HCT116 (cell line): ENCODE measurements at regions not wholly inside any gene's neighbourhood (a gene's known extent, or its start where the extent isn't known, plus 50 kb on each side); places are given as distances from the start of the nearest gene placed in this dataset.

Experiments
- ATAC-seq: fragments of 200-7000 bp; cut with Tn5 transposase; 2 replicates; pipeline ENCODE4 v1.9.1; 2020; ENCODE audit warnings: mild to moderate bottlenecking, moderate library complexity
- BruUV-seq: library from RNA; stranded (reverse); fragments of 400-500 nt; replicated peaks from 2 replicates; lab custom pipeline; 2021; lab: Mats Ljungman, UMichigan
- CTCF ChIA-PET: fragments of 300-600 bp; sonication (Branson Sonifier 250); formaldehyde crosslinking; loops from one replicate; lab custom pipeline; 2021; ENCODE audit warnings: antibody characterized with exemption; lab: Charles Lee
- POLR2A ChIA-PET: fragments of 300-600, 350-600 bp; sonication (Branson Sonifier 250); formaldehyde crosslinking; loops from one replicate; lab custom pipeline; 2021; ENCODE audit warnings: antibody characterized with exemption; lab: Charles Lee
- RAD21 ChIA-PET, 2 experiments: fragments of 300-600 bp; sonication (Branson Sonifier 250); formaldehyde crosslinking; loops; one replicate each; lab custom pipeline; 2023; ENCODE audit warnings: low total read pairs in 2 of 2; ENCODE audit not compliant: uncharacterized antibody in 2 of 2, unreplicated experiment in 2 of 2, low non-redundant PET in 1 of 2; lab: Charles Lee
- DNase-seq: peaks from one replicate; pipeline ENCODE4 v3.0.0-alpha.2; 2010; ENCODE audit warnings: low read depth, low spot score
- H2AFZ ChIP-seq: fragments of 200-600 bp; shearing (Covaris generic), sonication (generic); 2 replicates; pipeline ENCODE4 v1.6.1; 2017; ENCODE audit warnings: low read depth, mixed run types, mixed read lengths, antibody characterized with exemption, low read length; ENCODE audit not compliant: poor library complexity, severe bottlenecking
- H3K27ac ChIP-seq: 2 replicates; pipeline ENCODE4 v1.5.1; 2012; ENCODE audit warnings: low read depth, low read length
- H3K27me3 ChIP-seq: fragments of 200-600 bp; sonication (generic); 2 replicates; pipeline ENCODE4 v1.6.1; 2016; ENCODE audit warnings: mixed run types, low read length, mixed read lengths; ENCODE audit not compliant: insufficient read depth
- H3K36me3 ChIP-seq, 2 experiments: fragments of 200-500 bp in 1 of 2; fragments of 200-600 bp in 1 of 2; sonication (Bioruptor generic) in 1 of 2; sonication (generic) in 1 of 2; 2 replicates each; pipeline versions ENCODE4 v1.5.1 to v1.6.1; 2014 to 2016; ENCODE audit warnings: low read length in 2 of 2, inconsistent platforms in 1 of 2, mixed read lengths in 1 of 2, mixed run types in 1 of 2; ENCODE audit not compliant: insufficient read depth in 2 of 2, control insufficient read depth in 1 of 2
- H3K4me1 ChIP-seq, 2 experiments: fragments of 200-600 bp in 1 of 2; sonication (generic) in 1 of 2; 2 replicates each; pipeline versions ENCODE4 v1.5.1 to v1.6.1; 2012 to 2017; ENCODE audit warnings: low read length in 2 of 2, inconsistent platforms in 1 of 2, mild to moderate bottlenecking in 1 of 2, mixed read lengths in 1 of 2, mixed run types in 1 of 2, moderate library complexity in 1 of 2; ENCODE audit not compliant: insufficient read depth in 2 of 2, control insufficient read depth in 1 of 2
- H3K4me2 ChIP-seq: fragments of 200-600 bp; sonication (generic); 2 replicates; pipeline ENCODE4 v1.6.1; 2017; ENCODE audit warnings: mixed run types, low read length, mixed read lengths
- H3K4me3 ChIP-seq, 2 experiments: fragments of 200-600 bp in 1 of 2; sonication (generic) in 1 of 2; replicated peaks in 1 of 2; 2 replicates each; pipeline ENCODE4 v1.5.1; 2011 to 2016; ENCODE audit warnings: low read length in 2 of 2, control low read depth in 1 of 2, low read depth in 1 of 2, mild to moderate bottlenecking in 1 of 2, mixed read lengths in 1 of 2, mixed run types in 1 of 2
- H3K79me2 ChIP-seq: fragments of 200-600 bp; sonication (generic); 2 replicates; pipeline ENCODE4 v1.6.1; 2017; ENCODE audit warnings: mild to moderate bottlenecking, mixed run types, low read length, moderate library complexity, mixed read lengths; ENCODE audit not compliant: insufficient read depth
- H3K9ac ChIP-seq: fragments of 200-600 bp; sonication (generic); 2 replicates; pipeline ENCODE4 v1.6.1; 2016; ENCODE audit warnings: low read length, mixed read lengths
- H3K9me2 ChIP-seq: fragments of 200-600 bp; sonication (generic), shearing (Covaris generic); 2 replicates; pipeline ENCODE4 v1.6.1; 2017; ENCODE audit warnings: mixed run types, mild to moderate bottlenecking, moderate library complexity; ENCODE audit not compliant: insufficient read depth
- H3K9me3 ChIP-seq, 2 experiments: fragments of 200-500 bp in 1 of 2; fragments of 200-600 bp in 1 of 2; sonication (Bioruptor generic) in 1 of 2; sonication (generic) in 1 of 2; 2 replicates each; pipeline ENCODE4 v1.6.1; 2014 to 2017; ENCODE audit warnings: low read length in 2 of 2, mixed read lengths in 2 of 2, inconsistent platforms in 1 of 2, low read depth in 1 of 2, mild to moderate bottlenecking in 1 of 2, mixed run types in 1 of 2, moderate library complexity in 1 of 2; ENCODE audit not compliant: control insufficient read depth in 1 of 2, insufficient read depth in 1 of 2
- H4K20me1 ChIP-seq: fragments of 200-600 bp; sonication (generic), shearing (Covaris generic); 2 replicates; pipeline ENCODE4 v1.6.1; 2017; ENCODE audit warnings: mixed run types, mild to moderate bottlenecking, moderate library complexity; ENCODE audit not compliant: insufficient read depth
- CEBPB ChIP-seq: IDR thresholded peaks from 2 replicates; pipeline ENCODE4 v1.6.1; 2012; ENCODE audit warnings: low read depth
- EGR1 ChIP-seq: IDR thresholded peaks from 2 replicates; pipeline ENCODE4 v1.6.1; 2012; ENCODE audit warnings: low read depth
- FOSL1 ChIP-seq: IDR thresholded peaks from 2 replicates; pipeline ENCODE4 v1.6.1; 2012; ENCODE audit warnings: low read depth
- REST ChIP-seq: IDR thresholded peaks from 2 replicates; pipeline ENCODE4 v1.6.1; 2012; ENCODE audit warnings: low read depth
- SIN3A ChIP-seq: IDR thresholded peaks from 2 replicates; pipeline ENCODE4 v1.6.1; 2012; ENCODE audit warnings: low read depth
- SRF ChIP-seq: IDR thresholded peaks from 2 replicates; pipeline ENCODE4 v1.6.1; 2012; ENCODE audit warnings: low read depth
- TCF7L2 ChIP-seq: IDR thresholded peaks from 2 replicates; pipeline ENCODE4 v1.7.0; 2011; ENCODE audit warnings: borderline replicate concordance, inconsistent platforms; ENCODE audit not compliant: insufficient read depth, insufficient read length; ENCODE audit errors: extremely low read depth
- ZNF274 ChIP-seq: fragments of 200-500 bp; sonication (Bioruptor generic); IDR thresholded peaks from 2 replicates; pipeline ENCODE4 v1.6.1; 2014; ENCODE audit warnings: mild to moderate bottlenecking, low read depth, low read length, inconsistent platforms
- intact Hi-C: fragments of 100-400 bp; cut with micrococcal nuclease; formaldehyde crosslinking; loops from 2 replicates; pipeline ENCODE4 v1.10.0; 2022
- TF ChIP-seq, protein P1 (sequence below): IDR thresholded peaks from 2 replicates; pipeline ENCODE4 v1.6.1; 2012
- TF ChIP-seq, protein P2 (sequence below), 3 experiments: fragments of 200-600 bp in 1 of 3; sonication (generic) in 1 of 3; IDR thresholded peaks in 2 of 3; conservative IDR thresholded peaks in 1 of 3; 2 replicates each; pipeline ENCODE4 v1.5.1; 2012 to 2017; ENCODE audit warnings: low read depth in 2 of 3, low read length in 2 of 3, antibody characterized with exemption in 1 of 3, borderline replicate concordance in 1 of 3, control low read depth in 1 of 3, mild to moderate bottlenecking in 1 of 3, mixed read lengths in 1 of 3, mixed run types in 1 of 3, moderate library complexity in 1 of 3; ENCODE audit not compliant: insufficient read depth in 1 of 3

- TF ChIP-seq, protein P1, sequence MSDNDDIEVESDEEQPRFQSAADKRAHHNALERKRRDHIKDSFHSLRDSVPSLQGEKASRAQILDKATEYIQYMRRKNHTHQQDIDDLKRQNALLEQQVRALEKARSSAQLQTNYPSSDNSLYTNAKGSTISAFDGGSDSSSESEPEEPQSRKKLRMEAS: no peak
- TF ChIP-seq SRF: no peak
- TF ChIP-seq EGR1: no peak
- no peak for TF ChIP-seq ZNF274
These were observed 98.1 kb upstream of the NRIP1 start (continued) for GRCh38 chr21:15162921-15163320.

DNA sequence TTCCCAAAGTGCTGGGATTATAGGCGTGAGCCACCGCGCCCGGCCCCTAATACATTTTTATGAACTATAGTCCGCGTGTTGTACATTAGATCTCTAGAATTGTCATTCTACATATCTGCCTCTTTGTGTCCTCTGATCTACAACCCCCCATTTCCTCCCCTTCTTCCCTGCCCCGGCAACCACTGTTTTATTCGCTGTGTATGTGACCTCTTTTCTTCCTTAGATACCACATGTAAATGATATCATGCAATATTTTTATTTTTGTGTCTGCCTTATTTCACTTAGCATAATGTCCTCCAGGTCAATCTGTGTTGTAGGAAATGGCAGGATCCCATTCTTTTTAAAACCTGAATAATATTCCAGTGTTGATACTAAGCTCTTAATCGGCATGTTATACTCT, 99.5 kb upstream of the NRIP1 start:
- ChIA-PET POLR2A (no interaction called here), RAD21 (no interaction called here), CTCF (no interaction called here)
- 0 out of 4 replicates have a peak, but pooled peaks cover 0 to 3% of the 10 kb centered on the region in 2 experiments for H3K9me3 ChIP-seq
- no peaks in the 10 kb centered on the region for H3K79me2 ChIP-seq
- peaks cover 2 to 8% of the 10 kb centered on the region in 2 experiments; a peak in 2 of 4 replicates for H3K4me1 ChIP-seq
- H3K9ac ChIP-seq: no peak overlapping the region
- H3K4me3 ChIP-seq: no peak overlapping the region
- 0 out of 2 replicates have a peak overlapping the region, but pooled peaks have one; percentile 0 for H3K4me2 ChIP-seq
- intact Hi-C loops: no loop called here
- H2AFZ ChIP-seq: no peak overlapping the region
- no peaks in the 10 kb centered on the region for H4K20me1 ChIP-seq
- TF ChIP-seq REST (no peak), TCF7L2 (no peak), CEBPB (no peak), FOSL1 (no peak), EGR1 (no peak), SIN3A (no peak)
- TF ChIP-seq, protein P1: no peak
- TF ChIP-seq, protein P2, sequence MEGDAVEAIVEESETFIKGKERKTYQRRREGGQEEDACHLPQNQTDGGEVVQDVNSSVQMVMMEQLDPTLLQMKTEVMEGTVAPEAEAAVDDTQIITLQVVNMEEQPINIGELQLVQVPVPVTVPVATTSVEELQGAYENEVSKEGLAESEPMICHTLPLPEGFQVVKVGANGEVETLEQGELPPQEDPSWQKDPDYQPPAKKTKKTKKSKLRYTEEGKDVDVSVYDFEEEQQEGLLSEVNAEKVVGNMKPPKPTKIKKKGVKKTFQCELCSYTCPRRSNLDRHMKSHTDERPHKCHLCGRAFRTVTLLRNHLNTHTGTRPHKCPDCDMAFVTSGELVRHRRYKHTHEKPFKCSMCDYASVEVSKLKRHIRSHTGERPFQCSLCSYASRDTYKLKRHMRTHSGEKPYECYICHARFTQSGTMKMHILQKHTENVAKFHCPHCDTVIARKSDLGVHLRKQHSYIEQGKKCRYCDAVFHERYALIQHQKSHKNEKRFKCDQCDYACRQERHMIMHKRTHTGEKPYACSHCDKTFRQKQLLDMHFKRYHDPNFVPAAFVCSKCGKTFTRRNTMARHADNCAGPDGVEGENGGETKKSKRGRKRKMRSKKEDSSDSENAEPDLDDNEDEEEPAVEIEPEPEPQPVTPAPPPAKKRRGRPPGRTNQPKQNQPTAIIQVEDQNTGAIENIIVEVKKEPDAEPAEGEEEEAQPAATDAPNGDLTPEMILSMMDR (IDR thresholded peaks at IDR 0.05 in 2 of 3, conservative IDR thresholded peaks at IDR 0.05 in 1 of 3; ENCODE audit: borderline replicate concordance in 1 of 3, insufficient read depth in 1 of 3, low read depth in 2 of 3, low read length in 2 of 3): no peak
- TF ChIP-seq, all 23 proteins: peak for 0
- no peaks in the 10 kb centered on the region for H3K27me3 ChIP-seq
- BruUV-seq: no TSS peak
- H3K27ac ChIP-seq: no peak overlapping the region
- ATAC-seq (no peak), DNase-seq (no peak)
- H3K9me2 ChIP-seq: no peaks in the 10 kb centered on the region
- H3K36me3 ChIP-seq: no peaks in the 10 kb centered on the region
